NCI-H2196 (cell line): ENCODE measurements at regions not wholly inside any gene's neighbourhood (a gene's known extent, or its start where the extent isn't known, plus 50 kb on each side); places are given as distances from the start of the nearest gene placed in this dataset.
"Not testable (repeated sequence)": the region's sequence is repeated elsewhere in the genome, so short reads cannot be mapped to it uniquely, and the experiment has no call there.

Experiments used
- DNase-seq: peaks from one replicate; lab custom pipeline; 2025; ENCODE audit not compliant: unreplicated experiment; lab: John Stamatoyannopoulos, UW

DNA sequence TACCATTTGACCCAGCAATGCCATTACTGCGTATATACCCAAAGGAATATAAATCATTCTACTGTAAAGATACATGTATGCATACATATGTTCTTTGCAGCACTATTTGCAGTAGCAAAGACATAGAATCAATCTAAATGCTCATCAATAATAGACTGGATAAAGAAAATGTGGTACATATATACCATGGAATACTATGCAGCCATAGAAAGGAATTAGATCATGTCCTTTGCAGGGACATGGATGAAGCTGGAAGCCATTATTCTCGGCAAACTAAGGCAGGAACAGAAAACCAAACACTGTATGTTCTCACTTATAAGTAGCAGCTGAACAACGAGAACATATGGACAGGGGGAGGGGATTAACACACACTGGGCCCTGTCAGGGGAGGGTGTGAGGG lies 54.8 kb upstream of the ZNF30 start:
- DNase-seq, result not testable (repeated sequence)

DNA sequence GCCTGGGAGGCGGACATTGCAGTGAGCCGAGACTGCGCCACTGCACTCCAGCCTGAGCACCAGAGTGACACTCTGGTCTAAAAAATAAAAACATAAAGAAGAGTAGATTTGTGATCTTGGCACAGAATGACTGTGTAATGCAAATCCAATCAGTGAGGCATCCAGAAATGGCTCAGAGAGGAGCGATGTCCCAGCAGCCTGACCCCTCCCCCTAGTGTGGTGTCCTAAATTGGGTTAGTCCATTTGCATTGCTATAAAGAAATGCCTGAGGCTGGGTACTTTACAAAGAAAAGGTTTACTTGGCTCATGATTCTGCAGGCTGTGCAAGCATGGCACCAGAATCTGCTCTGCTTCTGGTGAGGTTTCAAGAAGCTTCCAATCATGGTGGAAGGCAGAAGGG lies 59.1 kb upstream of the ZNF30 start:
- DNase-seq, result no peak

DNA sequence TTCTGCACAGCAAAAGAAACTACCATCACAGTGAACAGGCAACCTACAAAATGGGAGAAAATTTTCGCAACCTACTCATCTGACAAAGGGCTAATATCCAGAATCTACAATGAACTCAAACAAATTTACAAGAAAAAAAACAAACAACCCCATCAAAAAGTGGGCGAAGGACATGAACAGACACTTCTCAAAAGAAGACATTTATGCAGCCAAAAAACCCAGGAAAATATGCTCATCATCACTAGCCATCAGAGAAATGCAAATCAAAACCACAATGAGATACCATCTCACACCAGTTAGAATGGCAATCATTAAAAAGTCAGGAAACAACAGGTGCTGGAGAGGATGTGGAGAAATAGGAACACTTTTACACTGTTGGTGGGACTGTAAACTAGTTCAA lies 61.5 kb upstream of the ZNF30 start:
- DNase-seq, result not testable (repeated sequence)

DNA sequence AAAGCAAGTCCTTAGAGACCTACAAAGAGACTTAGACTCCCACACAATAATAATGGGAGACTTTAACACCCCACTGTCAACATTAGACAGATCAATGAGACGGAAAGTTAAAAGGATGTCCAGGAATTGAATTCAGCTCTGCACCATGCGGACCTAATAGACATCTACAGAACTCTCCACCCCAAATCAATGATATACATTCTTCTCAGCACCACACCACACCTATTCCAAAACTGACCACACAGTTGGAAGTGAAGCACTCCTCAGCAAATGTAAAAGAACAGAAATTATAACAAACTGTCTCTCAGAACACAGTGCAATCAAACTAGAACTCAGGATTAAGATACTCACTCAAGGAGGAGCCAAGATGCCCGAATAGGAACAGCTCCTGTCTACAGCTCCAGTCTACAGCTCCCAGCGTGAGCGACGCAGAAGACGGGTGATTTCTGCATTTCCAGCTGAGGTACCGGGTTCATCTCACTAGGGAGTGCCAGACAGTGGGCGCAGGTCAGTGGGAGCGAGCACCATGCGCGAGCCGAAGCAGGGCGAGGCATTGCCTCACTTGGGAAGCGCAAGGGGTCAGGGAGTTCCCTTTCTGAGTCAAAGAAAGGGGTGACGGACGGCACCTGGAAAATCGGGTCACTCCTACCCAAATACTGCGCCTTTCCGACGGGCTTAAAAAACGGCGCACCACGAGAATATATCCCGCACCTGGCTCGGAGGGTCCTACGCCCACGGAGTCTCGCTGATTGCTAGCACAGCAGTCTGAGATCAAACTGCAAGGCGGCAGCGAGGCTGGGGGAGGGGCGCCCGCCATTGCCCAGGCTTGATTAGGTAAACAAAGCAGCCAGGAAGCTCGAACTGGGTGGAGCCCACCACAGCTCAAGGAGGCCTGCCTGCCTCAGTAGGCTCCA lies 66.6 kb upstream of the ZNF30 start:
- DNase-seq, result not testable (repeated sequence)

DNA sequence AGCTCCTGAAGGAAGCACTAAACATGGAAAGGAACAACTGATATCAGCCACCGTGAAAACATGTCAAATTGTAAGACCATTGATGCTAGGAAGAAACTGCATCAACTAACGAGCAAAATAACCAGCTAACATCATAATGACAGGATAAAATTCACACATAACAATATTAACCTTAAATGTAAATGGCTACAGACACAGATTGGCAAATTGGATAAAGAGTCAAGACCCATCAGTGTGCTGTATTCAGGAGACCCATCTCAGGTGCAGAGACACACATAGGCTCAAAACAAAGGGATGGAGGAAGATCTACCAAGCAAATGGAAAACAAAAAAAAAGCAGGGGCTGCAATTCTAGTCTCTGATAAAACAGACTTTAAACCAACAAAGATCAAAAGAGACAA lies 67.4 kb upstream of the ZNF30 start:
- not testable (repeated sequence) for DNase-seq

DNA sequence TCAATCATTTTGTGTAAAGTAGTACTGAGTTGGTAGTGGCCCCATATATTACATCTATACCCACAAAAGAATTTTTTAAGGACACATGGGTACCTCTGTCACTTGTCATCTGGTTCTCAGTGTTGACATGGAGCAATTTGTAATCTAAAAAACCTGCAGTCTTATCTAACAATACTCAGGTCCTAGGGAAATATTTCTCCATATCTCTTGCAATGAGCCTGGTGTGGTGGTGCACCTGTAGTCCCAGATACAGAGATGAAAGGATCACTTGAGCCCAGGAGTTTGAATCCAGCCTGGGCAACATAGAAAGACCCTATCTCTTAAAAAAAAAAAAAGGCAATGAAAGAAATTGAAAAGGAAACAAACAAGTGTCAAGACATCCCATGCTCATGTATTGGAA lies 70.7 kb upstream of the ZNF30 start:
- no peak for DNase-seq

DNA sequence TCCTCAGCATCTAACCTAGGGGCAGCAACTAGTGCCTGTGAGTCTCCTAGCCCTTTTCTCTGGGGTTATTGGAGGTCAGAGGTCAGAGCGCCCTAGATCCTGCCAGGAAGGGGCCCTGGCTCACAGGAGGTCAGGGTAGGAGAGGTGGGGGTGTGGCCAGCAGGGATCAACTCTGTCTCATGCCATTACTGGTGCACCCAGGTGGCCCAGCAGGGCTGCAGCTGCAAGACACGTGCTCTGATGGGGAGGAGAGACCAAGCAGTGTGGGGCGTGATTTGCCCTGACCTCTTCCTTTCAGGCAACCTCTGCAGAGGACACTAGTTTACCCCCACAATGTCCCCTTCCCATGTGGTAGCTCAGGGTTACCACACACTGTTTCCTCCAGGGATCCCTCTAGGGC lies 73.3 kb upstream of the ZNF30 start:
- DNase-seq, result no peak

DNA sequence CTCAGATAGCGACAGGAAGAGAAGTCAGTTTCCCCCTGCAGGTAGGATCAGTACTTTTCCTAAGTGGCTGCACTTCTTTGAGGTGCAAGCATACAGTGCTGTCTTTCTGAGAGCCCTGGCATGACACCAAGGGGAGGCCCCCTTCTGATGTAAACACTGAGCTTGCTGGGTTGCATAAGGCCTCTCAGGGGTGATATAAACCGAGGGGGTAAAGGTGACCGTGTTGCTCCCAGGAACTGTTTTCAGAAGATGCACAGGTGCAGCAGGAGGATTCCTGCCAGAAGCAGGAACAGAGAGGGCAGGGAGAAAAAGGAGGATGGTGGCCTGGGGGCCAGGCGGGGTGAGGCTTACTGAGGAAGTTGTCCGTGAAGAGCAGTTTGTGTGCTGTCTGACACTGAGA lies 74.0 kb upstream of the ZNF30 start:
- no peak for DNase-seq

DNA sequence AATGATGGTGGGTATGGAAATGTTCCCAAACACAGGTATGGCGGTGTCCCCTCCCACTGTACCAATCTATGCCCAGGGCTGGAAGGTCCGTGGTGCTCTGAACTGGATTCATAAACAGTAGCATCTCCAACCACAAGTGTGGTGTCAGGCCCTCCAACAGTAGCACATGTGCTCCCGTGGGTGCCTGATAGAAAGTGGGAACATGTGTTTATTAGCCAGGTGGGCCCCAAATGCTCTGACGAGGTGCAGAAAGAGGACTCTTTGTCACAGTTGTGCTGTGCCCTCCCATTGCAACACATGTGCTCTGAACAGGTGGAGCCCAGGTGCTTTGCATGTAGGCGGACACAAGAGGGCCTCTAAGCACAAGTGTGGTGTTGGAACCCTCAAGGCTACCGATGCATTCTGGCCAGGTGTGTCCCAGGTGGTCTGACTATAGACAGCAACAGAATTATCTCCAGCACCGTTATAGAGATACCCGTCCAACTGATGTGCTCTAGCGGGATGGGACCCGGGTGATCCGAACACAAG lies 75.4 kb upstream of the ZNF30 start:
- DNase-seq, result no peak

DNA sequence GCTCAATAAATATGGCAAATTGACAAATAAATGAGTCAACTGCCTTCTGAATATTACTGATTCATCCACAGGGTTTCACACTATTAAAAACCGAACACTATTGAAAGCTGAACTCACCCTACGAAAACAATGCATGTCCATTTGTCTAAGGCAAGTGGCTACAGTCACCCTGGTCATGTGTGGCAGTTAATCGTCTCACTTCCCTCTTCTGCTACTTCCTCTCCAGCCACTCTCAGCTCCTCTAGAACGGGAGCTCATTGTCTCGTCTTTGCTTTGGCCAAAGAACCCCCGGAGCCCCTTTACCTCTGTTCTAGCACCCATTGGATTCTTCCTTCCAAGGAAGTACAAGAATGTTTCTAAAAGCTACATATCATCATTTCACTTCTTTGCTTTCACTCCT lies 74.4 kb upstream of the ZNF599 start:
- DNase-seq, result no peak

DNA sequence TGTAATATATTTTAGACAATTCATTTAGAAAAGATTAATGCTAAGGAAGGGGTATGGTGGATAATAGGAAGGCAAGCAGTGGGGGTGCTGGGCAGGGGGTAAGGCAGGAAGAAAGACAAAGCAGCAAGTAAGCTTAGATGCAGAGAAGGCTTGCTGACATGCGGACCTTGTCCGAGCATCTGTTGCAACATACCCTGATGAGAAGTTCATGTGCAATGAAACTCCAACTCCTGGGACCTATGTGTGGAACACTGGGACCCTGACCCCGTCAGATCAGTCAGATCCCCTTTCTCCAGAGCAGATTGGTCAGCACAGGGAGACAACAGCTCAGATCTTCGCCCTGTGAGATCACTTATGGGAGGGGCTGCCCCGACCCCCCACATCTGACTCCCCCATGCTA lies 71.3 kb upstream of the ZNF599 start:
- no peak for DNase-seq

DNA sequence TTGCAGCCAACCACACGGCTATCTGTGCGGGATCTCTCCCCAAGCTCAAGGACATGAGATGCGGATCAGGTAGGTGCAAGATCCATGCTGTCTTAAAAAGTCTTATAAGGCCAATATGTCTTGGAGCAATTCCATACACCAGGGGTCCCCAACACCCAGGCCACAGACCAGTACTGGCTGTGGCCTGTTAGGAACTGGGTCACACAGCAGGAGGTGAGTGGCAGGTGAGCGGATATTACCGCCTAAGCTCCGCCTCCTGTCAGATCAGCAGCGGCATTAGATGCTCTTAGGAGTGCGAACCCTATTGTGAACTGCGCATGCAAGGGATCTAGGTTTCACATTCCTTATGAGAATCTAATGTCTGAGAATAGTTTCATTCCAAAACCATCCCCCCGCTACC lies 68.8 kb upstream of the ZNF599 start:
- DNase-seq, result no peak

DNA sequence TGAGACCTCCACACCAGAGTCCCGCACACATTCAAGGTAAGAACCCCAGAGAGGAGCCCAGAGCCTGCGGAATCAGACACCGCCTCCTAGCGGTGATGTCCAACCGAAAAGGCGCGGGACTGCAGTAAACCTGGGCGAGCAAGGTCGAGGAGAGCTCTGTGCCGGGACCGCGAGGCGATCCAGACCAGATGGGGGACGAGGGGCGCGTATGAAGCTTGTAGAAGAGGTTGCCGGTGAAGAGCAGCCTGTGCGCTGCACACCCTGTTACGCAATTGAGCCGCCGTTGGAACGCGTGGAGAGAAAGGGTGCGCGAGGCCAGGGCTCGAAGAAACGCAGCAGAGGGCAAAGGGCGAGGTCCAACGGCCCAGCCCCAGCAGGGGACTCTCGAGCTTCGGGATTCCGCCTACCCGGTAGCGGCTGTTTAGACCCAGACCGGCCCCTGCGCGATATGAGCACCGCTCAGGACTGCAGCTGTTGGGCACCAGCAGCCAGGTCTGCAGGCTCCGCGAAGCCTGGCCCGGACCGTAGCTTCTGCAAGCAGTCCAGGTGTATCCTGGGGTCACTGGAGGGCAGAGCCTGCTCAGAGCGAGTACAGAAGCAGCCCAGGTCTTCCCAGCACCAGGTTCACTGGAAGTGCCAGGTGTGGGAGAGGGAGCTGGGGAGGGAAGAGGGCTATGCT lies 65.9 kb upstream of the ZNF599 start:
- DNase-seq, result no peak

DNA sequence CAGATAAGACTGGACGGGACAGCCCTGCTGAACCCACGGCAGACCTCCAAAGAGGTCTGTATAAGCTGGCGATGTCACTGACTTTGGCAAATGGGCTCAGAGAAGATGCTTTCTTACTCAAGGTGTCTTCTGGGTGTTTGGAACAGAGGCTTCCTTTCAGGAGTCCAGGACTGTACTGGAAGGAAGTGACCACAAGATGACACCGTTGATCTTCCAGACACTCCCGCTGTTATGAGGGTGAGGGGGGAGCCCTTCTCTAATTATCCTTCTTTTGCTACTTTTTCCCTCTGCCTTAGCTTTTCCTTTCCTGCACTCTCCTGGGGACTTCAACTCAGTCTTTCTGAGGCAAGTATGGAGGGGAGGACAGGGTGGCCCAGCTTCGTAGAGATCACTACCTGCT lies 65.2 kb upstream of the ZNF599 start:
- peak; percentile 3 for DNase-seq

DNA sequence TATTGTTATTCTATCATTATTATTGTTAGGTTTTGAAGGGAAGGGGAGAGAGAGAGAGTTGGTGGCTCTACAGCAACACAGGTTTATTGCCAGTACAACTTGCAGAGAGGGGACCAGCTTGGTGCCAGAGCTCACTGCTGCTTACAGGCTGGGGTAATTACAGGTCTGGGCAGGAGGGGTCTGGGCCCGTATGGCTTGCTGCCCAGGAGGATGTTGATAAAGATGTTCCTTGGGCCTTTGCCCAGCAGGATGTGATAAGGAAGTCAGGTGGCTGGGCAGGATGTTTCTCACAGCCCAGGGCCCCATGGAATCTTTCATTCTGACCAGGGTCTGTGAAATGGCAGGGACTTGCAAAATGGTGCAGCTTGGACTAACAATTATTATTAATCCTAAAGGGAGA lies 64.2 kb upstream of the ZNF599 start:
- peak; percentile 73 for DNase-seq

DNA sequence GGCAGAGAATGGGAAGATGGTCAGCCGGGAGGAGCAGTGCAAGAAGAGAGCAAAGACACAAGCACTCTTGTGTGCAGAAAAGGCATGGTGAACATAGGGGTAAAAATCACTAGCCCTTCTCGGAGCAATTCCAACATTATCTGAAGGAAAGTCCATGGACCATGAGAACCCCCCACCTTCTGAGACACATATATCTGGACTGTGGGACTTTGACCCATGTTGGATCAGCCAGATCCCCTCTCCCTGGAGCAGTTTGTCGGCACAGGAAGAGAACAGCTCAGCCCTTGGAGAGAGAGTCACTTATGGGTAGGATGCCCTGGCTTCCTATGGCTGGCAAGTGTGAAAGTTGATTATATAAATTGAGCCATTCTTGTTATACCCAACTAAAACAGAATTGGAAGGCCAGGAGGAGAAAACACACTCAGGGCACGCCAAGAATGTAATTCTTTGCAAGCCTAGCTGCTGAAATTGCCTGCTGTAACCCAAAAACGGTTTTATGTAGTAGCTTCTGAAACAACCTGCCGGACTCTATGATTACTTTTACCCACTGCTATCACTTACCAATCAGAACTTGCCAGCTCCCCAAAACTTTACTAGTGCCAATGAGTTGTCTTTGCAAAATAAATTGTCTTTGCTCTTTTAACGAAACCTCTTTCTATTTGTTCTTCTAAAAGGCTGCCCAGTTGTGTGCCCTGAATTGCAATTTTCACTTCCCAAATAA lies 62.8 kb upstream of the ZNF599 start:
- no peak for DNase-seq

DNA sequence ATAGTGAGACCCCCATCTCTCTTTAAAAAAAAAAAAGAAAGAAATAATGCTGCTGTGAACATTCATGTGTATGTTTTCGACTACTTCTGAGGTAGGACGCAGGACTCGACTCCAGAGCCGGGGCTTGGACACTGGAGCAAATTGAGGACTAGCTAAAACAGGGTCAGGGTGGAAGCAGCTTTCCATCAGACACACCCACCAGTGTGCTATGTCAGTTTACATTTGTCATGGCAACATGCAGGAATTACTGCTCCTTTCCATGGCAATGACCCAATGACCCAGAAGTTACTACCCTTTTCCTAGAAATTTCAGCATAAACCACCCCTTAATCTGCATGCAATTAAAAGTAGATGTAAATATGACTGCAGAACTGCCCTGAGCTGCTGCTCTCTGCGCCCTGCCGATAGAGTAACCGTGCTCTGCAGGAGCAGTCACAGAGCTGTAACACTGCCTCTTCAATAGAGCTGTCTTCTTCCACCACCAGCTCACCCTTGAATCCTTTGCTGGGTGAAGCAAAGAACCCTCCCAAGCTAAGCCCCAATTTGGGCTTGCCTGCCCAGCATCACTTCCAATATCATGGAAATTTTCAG lies 61.6 kb upstream of the ZNF599 start:
- DNase-seq, result no peak

DNA sequence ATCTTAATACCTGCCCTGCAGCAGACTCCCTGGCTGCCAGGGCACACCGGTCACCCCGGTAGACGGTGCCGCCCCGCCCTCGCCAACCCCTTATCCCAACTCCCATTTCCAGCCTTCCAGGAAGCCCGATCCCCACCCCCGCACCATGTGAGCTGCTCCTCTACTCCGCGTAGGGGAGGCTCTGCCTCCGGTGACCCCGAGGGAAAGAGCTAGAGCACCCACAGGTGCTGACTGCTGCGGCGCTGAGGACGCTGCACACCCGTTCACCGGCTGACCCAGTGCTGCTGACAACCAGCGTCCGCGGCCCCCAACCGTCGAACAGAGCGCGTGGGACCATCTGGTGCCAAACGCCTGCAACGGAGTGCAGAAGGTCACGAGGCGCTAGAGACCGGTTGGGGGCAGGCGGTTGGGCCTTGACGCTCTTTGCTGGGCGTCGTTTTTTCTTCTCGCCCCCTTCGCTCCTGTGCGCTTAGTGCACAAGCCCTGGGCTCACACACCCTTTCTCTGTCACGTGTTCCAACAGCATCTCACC lies 59.6 kb upstream of the ZNF599 start:
- no peak for DNase-seq

DNA sequence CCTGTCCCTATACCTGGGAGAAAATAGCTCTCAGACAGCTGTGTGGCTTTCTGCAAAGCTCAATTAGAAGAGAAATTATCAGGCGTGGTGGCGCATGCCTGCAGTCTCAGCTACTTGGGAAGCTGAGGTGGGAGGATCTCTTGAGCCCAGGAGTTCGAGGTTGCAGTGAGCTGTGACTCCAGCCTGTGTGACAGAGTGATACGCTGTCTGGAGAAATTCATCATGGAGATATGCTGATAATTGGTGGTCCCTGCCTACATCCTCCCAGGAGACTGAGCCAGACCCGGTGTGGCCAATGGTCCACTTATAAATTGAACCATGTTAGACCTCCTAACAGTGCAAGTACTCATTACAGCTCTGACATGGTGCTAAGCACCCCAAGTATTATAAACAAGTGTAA lies 58.7 kb upstream of the ZNF599 start:
- no peak for DNase-seq

DNA sequence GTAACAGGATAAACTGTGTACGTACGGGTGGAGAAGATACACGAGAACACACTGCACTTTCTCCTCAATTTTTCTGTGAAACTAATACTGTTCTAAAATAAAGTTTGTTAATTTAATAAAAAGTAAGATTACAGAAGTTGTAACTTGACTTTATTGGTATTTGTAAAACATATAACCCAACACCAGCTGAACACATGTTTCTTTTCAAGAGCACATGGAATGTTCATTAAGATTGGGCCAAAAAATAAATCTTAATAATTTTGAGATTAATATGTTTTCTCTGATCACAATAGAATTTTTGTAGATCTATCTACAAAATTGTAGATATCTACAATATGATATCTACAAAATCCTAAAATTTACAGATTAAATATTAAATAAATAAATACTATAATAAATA lies 55.1 kb upstream of the ZNF599 start:
- no peak for DNase-seq

DNA sequence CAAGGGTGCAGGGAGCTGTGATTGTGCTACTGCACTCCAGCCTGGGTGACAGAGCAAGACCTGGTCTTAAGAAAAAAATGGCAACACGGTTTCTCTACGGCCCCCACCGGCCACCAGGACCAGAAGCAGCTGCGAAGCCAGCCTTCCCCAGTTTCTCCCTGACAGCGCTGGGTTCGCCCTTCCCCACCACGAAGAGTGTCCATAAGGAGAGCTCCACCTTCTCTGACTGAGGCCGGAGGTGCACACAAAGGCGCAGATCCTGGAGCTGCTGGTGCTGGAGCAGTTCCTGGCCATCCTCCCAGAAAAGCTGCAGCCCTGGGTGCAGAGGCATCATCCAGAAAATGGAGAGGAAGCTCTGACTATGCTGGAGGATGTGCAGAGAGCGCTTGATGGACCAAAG lies 52.2 kb upstream of the ZNF599 start:
- DNase-seq, result no peak
